ENCODE measurements at regions not wholly inside any gene's neighbourhood (a gene's known extent, or its start where the extent isn't known, plus 50 kb on each side); places are given as distances from the start of the nearest gene placed in this dataset.

DNA sequence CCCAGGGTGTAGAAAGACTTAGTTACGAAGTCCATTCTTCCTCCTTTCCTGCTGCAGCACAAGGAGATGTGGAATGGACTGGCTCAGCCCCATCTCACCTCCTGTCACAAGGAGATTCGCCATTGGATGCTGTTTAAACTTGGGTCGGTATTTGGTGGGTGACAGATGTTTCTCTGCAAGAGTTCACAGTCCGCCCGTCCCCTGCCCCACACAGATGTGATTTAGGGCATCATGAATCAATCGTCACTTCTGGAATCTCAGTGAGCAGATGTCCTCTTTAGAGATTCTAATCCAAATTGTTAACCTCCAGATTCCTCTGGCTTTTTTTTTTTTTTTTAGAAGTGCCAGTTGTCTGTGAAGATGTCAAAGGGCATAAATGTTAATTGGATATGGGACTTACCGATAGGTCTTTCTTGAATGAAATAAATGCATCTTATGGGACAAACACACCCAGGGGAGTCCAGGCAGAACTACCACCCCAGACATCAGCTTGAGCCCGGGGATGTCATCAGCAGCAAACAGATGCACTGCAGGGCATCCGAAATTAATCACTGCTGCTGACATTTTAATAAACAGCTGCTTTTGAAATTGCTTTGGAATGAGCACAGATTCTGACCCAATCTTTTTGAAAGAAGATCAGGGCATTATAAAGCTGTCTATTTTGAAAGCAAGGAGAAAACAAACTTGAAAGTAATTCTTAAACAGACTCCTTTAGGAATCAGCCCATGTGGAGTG, 117.6 kb upstream of the CDH4 start:
- in situ Hi-C loops (cut with HindIII; ENCODE audit: low pct_ligation_motif_present, low sequenced_read_pairs): no loop called here
- Histone ChIP-seq H3K4me3 (ENCODE audit: low read depth, low read length) (no peak overlapping the region), H3K27ac (no peak overlapping the region), H3K27me3 (replicated peaks) (no peaks in the 10 kb centered on the region), H3K36me3 (replicated peaks) (no peaks in the 10 kb centered on the region)
- DNase-seq: no peak
- TF ChIP-seq, protein P1, sequence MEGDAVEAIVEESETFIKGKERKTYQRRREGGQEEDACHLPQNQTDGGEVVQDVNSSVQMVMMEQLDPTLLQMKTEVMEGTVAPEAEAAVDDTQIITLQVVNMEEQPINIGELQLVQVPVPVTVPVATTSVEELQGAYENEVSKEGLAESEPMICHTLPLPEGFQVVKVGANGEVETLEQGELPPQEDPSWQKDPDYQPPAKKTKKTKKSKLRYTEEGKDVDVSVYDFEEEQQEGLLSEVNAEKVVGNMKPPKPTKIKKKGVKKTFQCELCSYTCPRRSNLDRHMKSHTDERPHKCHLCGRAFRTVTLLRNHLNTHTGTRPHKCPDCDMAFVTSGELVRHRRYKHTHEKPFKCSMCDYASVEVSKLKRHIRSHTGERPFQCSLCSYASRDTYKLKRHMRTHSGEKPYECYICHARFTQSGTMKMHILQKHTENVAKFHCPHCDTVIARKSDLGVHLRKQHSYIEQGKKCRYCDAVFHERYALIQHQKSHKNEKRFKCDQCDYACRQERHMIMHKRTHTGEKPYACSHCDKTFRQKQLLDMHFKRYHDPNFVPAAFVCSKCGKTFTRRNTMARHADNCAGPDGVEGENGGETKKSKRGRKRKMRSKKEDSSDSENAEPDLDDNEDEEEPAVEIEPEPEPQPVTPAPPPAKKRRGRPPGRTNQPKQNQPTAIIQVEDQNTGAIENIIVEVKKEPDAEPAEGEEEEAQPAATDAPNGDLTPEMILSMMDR (IDR thresholded peaks at IDR 0.05; ENCODE audit: low read depth, low read length, missing control alignments): no peak

DNA sequence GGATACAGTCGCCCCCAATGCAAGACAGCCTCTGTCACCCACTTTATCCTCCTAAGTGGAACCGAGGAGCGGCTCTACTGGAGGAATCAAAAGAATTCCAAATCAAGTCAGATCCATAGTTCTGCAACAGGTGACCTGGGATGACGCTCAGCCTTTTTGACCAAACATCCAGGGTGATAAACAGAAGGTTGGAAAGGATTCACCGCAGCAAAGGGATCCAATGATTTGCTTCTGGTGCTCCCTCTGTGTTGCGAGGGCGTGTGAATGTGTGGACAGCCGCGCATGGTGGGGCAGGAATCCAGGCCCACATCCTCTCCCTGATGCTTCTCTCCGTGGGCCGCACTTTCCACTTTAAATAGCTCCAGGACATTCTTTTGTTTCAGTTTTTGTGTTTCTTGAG, 116.8 kb upstream of the CDH4 start:
- TF ChIP-seq, protein P1 (IDR thresholded peaks at IDR 0.05; ENCODE audit: low read depth, low read length, missing control alignments): no peak
- no peak overlapping the region for H3K27ac ChIP-seq
- H3K36me3 ChIP-seq (replicated peaks): no peaks in the 10 kb centered on the region
- DNase-seq: no peak
- H3K27me3 ChIP-seq (replicated peaks): no peaks in the 10 kb centered on the region
- H3K4me3 ChIP-seq (ENCODE audit: low read depth, low read length): no peak overlapping the region
- in situ Hi-C loops (cut with HindIII; ENCODE audit: low pct_ligation_motif_present, low sequenced_read_pairs): no loop called here

DNA sequence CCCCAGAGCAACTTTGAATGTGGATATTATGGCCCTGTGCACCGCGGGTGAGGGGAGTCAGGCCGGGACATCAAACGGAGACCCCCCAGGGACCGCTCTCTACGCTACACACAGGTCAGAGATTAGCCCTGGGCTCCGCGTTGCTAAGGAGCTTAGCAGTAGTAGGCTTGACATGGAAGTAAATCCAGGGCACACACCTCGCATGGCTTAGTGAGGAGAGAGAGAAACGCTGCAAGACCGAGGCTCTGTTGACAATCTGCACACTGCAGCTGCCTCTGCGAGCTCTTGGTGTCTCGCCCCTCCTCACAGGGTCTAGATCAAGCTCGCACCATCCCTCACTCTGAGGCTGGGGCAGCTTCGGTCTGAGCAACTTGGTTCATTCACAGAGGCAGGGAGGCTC, 116.1 kb upstream of the CDH4 start:
- Histone ChIP-seq H3K27ac (no peak overlapping the region), H3K4me3 (ENCODE audit: low read depth, low read length) (no peak overlapping the region), H3K36me3 (replicated peaks) (no peaks in the 10 kb centered on the region), H3K27me3 (replicated peaks) (no peaks in the 10 kb centered on the region)
- in situ Hi-C loops (cut with HindIII; ENCODE audit: low pct_ligation_motif_present, low sequenced_read_pairs): no loop called here
- no peak for DNase-seq
- TF ChIP-seq, protein P1 (IDR thresholded peaks at IDR 0.05; ENCODE audit: low read depth, low read length, missing control alignments): no peak

DNA sequence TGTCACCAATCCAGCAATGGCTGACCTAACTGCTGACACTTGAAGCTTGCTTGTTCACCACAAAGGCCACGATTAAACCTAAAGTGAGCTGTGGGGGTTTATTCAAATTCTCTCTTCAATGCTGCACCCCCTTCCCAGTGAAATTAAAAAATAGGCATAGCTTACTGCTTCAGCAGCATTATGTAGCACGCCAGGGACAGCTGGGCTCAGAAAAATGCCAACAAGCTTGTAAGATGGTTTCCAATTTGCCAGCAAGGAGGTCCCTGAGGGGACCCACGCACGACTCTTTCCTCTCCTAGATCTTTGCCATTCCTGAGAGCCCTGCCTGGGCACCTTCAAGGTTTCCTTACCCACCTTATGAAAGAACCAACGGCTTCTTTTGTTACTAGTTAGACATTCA, 113.5 kb upstream of the CDH4 start:
- Histone ChIP-seq H3K36me3 (replicated peaks) (no peaks in the 10 kb centered on the region), H3K27ac (no peak overlapping the region), H3K27me3 (replicated peaks) (no peaks in the 10 kb centered on the region), H3K4me3 (ENCODE audit: low read depth, low read length) (no peak overlapping the region)
- TF ChIP-seq, protein P1 (IDR thresholded peaks at IDR 0.05; ENCODE audit: low read depth, low read length, missing control alignments): no peak
- in situ Hi-C loops (cut with HindIII; ENCODE audit: low pct_ligation_motif_present, low sequenced_read_pairs): no loop called here
- DNase-seq: no peak

DNA sequence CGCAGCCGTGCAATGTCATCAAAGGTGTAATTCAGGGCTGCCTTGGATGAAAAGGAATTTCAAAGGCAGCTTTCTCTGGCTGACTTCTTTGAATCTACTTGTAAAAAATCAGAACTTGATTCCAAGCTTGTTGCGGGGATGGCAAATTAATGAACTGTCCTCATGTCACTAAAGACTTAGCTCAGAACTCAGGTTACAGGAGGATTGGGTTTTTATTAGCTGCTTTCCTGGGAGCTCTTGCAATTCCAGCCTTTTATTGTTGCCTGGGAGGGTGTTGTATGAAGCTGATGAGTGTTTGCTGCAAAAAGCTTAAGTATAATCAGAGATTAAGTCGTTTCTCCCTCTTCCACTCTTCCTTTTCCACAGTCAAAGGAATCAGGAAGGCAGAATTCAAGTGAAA, 113.0 kb upstream of the CDH4 start:
- Histone ChIP-seq H3K27me3 (replicated peaks) (no peaks in the 10 kb centered on the region), H3K4me3 (ENCODE audit: low read depth, low read length) (no peak overlapping the region), H3K27ac (no peak overlapping the region), H3K36me3 (replicated peaks) (no peaks in the 10 kb centered on the region)
- TF ChIP-seq, protein P1 (IDR thresholded peaks at IDR 0.05; ENCODE audit: low read depth, low read length, missing control alignments): no peak
- DNase-seq: no peak
- in situ Hi-C loops (cut with HindIII; ENCODE audit: low pct_ligation_motif_present, low sequenced_read_pairs): no loop called here

GRCh38 chr20:61140576-61140975, 111.5 kb upstream of the CDH4 start:
- no peaks in the 10 kb centered on the region for H3K36me3 ChIP-seq (replicated peaks)
- DNase-seq: no peak
- no peak overlapping the region for H3K4me3 ChIP-seq (ENCODE audit: low read depth, low read length)
- H3K27me3 ChIP-seq (replicated peaks): no peaks in the 10 kb centered on the region
- H3K27ac ChIP-seq: no peak overlapping the region
- TF ChIP-seq, protein P1 (IDR thresholded peaks at IDR 0.05; ENCODE audit: low read depth, low read length, missing control alignments): no peak
- in situ Hi-C loops (cut with HindIII; ENCODE audit: low pct_ligation_motif_present, low sequenced_read_pairs): no loop called here
